ENCODE measurements at regions not wholly inside any gene's neighbourhood (a gene's known extent, or its start where the extent isn't known, plus 50 kb on each side); places are given as distances from the start of the nearest gene placed in this dataset.
"Not testable (repeated sequence)": the region's sequence is repeated elsewhere in the genome, so short reads cannot be mapped to it uniquely, and the experiment has no call there.

- not testable (repeated sequence) for DNase-seq (ENCODE audit: low spot score)
Observed at GRCh38 chr16:60402941-60403340, 1633.3 kb downstream of the CDH8 start.

GRCh38 chr16:60392380-60392779 lies 1643.9 kb downstream of the CDH8 start:
- DNase-seq (ENCODE audit: low spot score) = no peak

- DNase-seq (ENCODE audit: low spot score) = no peak
Observed at GRCh38 chr16:60371591-60371990, 1637.5 kb upstream of the GOT2 start.

- no peak for DNase-seq (ENCODE audit: low spot score)
Observed at GRCh38 chr16:60367739-60368138, 1633.6 kb upstream of the GOT2 start.

GRCh38 chr16:60363566-60363965 lies 1629.5 kb upstream of the GOT2 start:
- no peak for DNase-seq (ENCODE audit: low spot score)

GRCh38 chr16:60359866-60360265 lies 1625.8 kb upstream of the GOT2 start:
- not testable (repeated sequence) for DNase-seq (ENCODE audit: low spot score)

- not testable (repeated sequence) for DNase-seq (ENCODE audit: low spot score)
Observed at GRCh38 chr16:60359412-60359811, 1625.3 kb upstream of the GOT2 start.

- not testable (repeated sequence) for DNase-seq (ENCODE audit: low spot score)
Observed at GRCh38 chr16:60357876-60358522, 1623.9 kb upstream of the GOT2 start.

GRCh38 chr16:60346256-60346655 lies 1612.1 kb upstream of the GOT2 start:
- no peak for DNase-seq (ENCODE audit: low spot score)

GRCh38 chr16:60337671-60338070 lies 1603.6 kb upstream of the GOT2 start:
- DNase-seq (ENCODE audit: low spot score) = no peak

GRCh38 chr16:60331168-60331567 lies 1597.1 kb upstream of the GOT2 start:
- DNase-seq (ENCODE audit: low spot score) = no peak

- no peak for DNase-seq (ENCODE audit: low spot score)
Observed at GRCh38 chr16:60329108-60329507, 1595.0 kb upstream of the GOT2 start.

- DNase-seq (ENCODE audit: low spot score) = no peak
Observed at GRCh38 chr16:60328152-60328551, 1594.0 kb upstream of the GOT2 start.

GRCh38 chr16:60318486-60318885 lies 1584.4 kb upstream of the GOT2 start:
- no peak for DNase-seq (ENCODE audit: low spot score)

GRCh38 chr16:60310846-60311445 lies 1576.8 kb upstream of the GOT2 start:
- no peak for DNase-seq (ENCODE audit: low spot score)

- DNase-seq (ENCODE audit: low spot score) = no peak
Observed at GRCh38 chr16:60304720-60305119, 1570.6 kb upstream of the GOT2 start.

- DNase-seq (ENCODE audit: low spot score) = no peak
Observed at GRCh38 chr16:60304066-60304465, 1570.0 kb upstream of the GOT2 start.

- no peak for DNase-seq (ENCODE audit: low spot score)
Observed at GRCh38 chr16:60302676-60303075, 1568.6 kb upstream of the GOT2 start.

GRCh38 chr16:60302261-60302660 lies 1568.1 kb upstream of the GOT2 start:
- no peak for DNase-seq (ENCODE audit: low spot score)

- DNase-seq (ENCODE audit: low spot score) = no peak
Observed at GRCh38 chr16:60299241-60299776, 1565.2 kb upstream of the GOT2 start.

GRCh38 chr16:60295451-60295850 lies 1561.3 kb upstream of the GOT2 start:
- DNase-seq (ENCODE audit: low spot score) = no peak

- no peak for DNase-seq (ENCODE audit: low spot score)
Observed at GRCh38 chr16:60285794-60286193, 1551.7 kb upstream of the GOT2 start.

- no peak for DNase-seq (ENCODE audit: low spot score)
Observed at GRCh38 chr16:60279061-60279665, 1545.0 kb upstream of the GOT2 start.
